ENCODE measurements at regions not wholly inside any gene's neighbourhood (a gene's known extent, or its start where the extent isn't known, plus 50 kb on each side); places are given as distances from the start of the nearest gene placed in this dataset.
"Not testable (repeated sequence)": the region's sequence is repeated elsewhere in the genome, so short reads cannot be mapped to it uniquely, and the experiment has no call there.

GRCh38 chr10:128586599-128586998 lies 460.4 kb upstream of the MKI67 start:
- not testable (repeated sequence) for H4K91ac ChIP-seq (ENCODE audit: low read depth, low read length, poor library complexity); H2AK5ac ChIP-seq (ENCODE audit: low read depth, low read length); H3K27me3 ChIP-seq (ENCODE audit: control insufficient read depth in 3 of 3, insufficient read depth in 3 of 3, low read depth in 1 of 3, low read length in 3 of 3); H3K4me2 ChIP-seq (ENCODE audit: insufficient read depth, low read length, poor library complexity, severe bottlenecking); H2BK15ac ChIP-seq (ENCODE audit: low read length); H3K9ac ChIP-seq (ENCODE audit: low read depth, low read length, poor library complexity); H2BK12ac ChIP-seq (ENCODE audit: low read length); H3K4me1 ChIP-seq (ENCODE audit: control insufficient read depth in 2 of 2, insufficient read depth in 1 of 2, low read depth in 1 of 2, low read length in 2 of 2); H3K14ac ChIP-seq (ENCODE audit: low read length); H3K18ac ChIP-seq (ENCODE audit: low read length); H3K4me3 ChIP-seq (ENCODE audit: low read length in 2 of 2); H2AFZ ChIP-seq (ENCODE audit: low read length); H4K8ac ChIP-seq (ENCODE audit: low read depth, low read length); H3K23ac ChIP-seq (ENCODE audit: low read depth, low read length, poor library complexity); H3K79me1 ChIP-seq (ENCODE audit: low read depth, low read length); H2BK5ac ChIP-seq (ENCODE audit: low read length); H3K36me3 ChIP-seq (replicated peaks in 1 of 2; ENCODE audit: control insufficient read depth in 2 of 2, insufficient read depth in 2 of 2, low read length in 2 of 2); DNase-seq (ENCODE audit: low spot score); H3K4ac ChIP-seq (ENCODE audit: low read length); H2BK120ac ChIP-seq (ENCODE audit: low read depth, low read length); H3K9me3 ChIP-seq (replicated peaks in 1 of 2; ENCODE audit: control insufficient read depth in 2 of 2, insufficient read depth in 1 of 2, low read depth in 1 of 2, low read length in 2 of 2); H3K27ac ChIP-seq (replicated peaks; ENCODE audit: low read length)
- no CpG with 5 or more reads among the region's 3 CpGs for WGBS, 2 donors (ENCODE audit: extremely low coverage in 2 of 2, insufficient read length in 2 of 2, insufficient replicate concordance in 1 of 2)

DNA sequence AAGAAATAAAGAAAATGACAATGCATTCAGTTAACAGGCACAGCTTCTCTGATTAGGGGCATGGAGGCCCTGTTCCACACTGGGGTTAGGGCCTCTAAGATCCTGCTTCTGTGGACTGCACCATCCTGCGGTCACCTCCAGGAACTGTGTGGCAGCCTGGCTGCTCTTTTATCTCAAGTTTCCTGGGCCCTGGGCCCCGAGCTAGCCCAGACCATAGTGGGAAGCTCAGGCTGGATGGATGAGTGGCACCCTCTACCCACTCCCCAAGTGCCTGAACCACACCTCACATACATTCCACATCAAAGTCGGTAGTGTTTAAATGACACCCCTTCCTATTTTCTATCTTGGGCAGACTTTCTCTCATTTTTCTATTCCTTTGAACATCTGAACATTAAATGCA lies 461.5 kb upstream of the MKI67 start:
- no peak overlapping the region for H2BK5ac ChIP-seq (ENCODE audit: low read length)
- no peak overlapping the region for H2BK12ac ChIP-seq (ENCODE audit: low read length)
- no peak overlapping the region for H4K8ac ChIP-seq (ENCODE audit: low read depth, low read length)
- no peak overlapping the region for H3K18ac ChIP-seq (ENCODE audit: low read length)
- H3K36me3 ChIP-seq (replicated peaks in 1 of 2; ENCODE audit: control insufficient read depth in 2 of 2, insufficient read depth in 2 of 2, low read length in 2 of 2), result no peaks in the 10 kb centered on the region
- H3K9me3 ChIP-seq (replicated peaks in 1 of 2; ENCODE audit: control insufficient read depth in 2 of 2, insufficient read depth in 1 of 2, low read depth in 1 of 2, low read length in 2 of 2), result no peaks in the 10 kb centered on the region
- no peak overlapping the region for H3K4me3 ChIP-seq (ENCODE audit: low read length in 2 of 2)
- H3K27ac ChIP-seq (replicated peaks; ENCODE audit: low read length), result no peak overlapping the region
- no peaks in the 10 kb centered on the region for H3K27me3 ChIP-seq (ENCODE audit: control insufficient read depth in 3 of 3, insufficient read depth in 3 of 3, low read depth in 1 of 3, low read length in 3 of 3)
- H3K14ac ChIP-seq (ENCODE audit: low read length), result no peak overlapping the region
- no peak overlapping the region for H3K23ac ChIP-seq (ENCODE audit: low read depth, low read length, poor library complexity)
- WGBS, 2 donors (ENCODE audit: extremely low coverage in 2 of 2, insufficient read length in 2 of 2, insufficient replicate concordance in 1 of 2), result no CpG with 5 or more reads among the region's 3 CpGs
- no peak overlapping the region for H2AFZ ChIP-seq (ENCODE audit: low read length)
- H4K91ac ChIP-seq (ENCODE audit: low read depth, low read length, poor library complexity), result no peak overlapping the region
- no peak overlapping the region for H3K4me2 ChIP-seq (ENCODE audit: insufficient read depth, low read length, poor library complexity, severe bottlenecking)
- H3K4me1 ChIP-seq (ENCODE audit: control insufficient read depth in 2 of 2, insufficient read depth in 1 of 2, low read depth in 1 of 2, low read length in 2 of 2), result no peaks in the 10 kb centered on the region
- no peak overlapping the region for H2BK15ac ChIP-seq (ENCODE audit: low read length)
- no peak overlapping the region for H2AK5ac ChIP-seq (ENCODE audit: low read depth, low read length)
- no peak for DNase-seq (ENCODE audit: low spot score)
- no peaks in the 10 kb centered on the region for H3K79me1 ChIP-seq (ENCODE audit: low read depth, low read length)
- H2BK120ac ChIP-seq (ENCODE audit: low read depth, low read length), result no peak overlapping the region
- H3K9ac ChIP-seq (ENCODE audit: low read depth, low read length, poor library complexity), result no peak overlapping the region
- no peak overlapping the region for H3K4ac ChIP-seq (ENCODE audit: low read length)

DNA sequence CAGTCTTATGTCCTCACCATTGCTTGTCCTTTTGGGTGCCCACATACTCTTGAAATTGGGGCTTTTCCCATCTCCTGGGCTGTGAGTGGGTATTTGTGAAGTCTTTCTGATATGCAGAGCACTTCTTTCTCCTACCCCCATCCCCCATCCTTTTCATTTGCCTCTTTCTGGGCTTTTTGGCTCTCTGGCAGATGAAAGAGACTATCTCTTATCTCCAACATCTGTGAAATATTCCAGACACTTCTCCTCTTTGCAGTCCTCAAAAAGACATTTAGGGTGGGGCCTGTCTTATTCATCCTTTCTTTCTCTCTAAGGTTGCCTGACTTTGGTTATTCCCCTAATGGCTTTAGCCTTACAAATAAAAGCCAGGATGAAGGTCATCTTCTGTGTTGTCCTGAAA lies 462.2 kb upstream of the MKI67 start:
- no peak overlapping the region for H3K4ac ChIP-seq (ENCODE audit: low read length)
- no peak overlapping the region for H4K8ac ChIP-seq (ENCODE audit: low read depth, low read length)
- H2BK15ac ChIP-seq (ENCODE audit: low read length), result no peak overlapping the region
- no peak overlapping the region for H3K4me3 ChIP-seq (ENCODE audit: low read length in 2 of 2)
- no peak overlapping the region for H4K91ac ChIP-seq (ENCODE audit: low read depth, low read length, poor library complexity)
- DNase-seq (ENCODE audit: low spot score), result no peak
- no peak overlapping the region for H3K27ac ChIP-seq (replicated peaks; ENCODE audit: low read length)
- no peak overlapping the region for H2BK5ac ChIP-seq (ENCODE audit: low read length)
- H3K9ac ChIP-seq (ENCODE audit: low read depth, low read length, poor library complexity), result no peak overlapping the region
- H3K4me1 ChIP-seq (ENCODE audit: control insufficient read depth in 2 of 2, insufficient read depth in 1 of 2, low read depth in 1 of 2, low read length in 2 of 2), result no peaks in the 10 kb centered on the region
- no peak overlapping the region for H3K4me2 ChIP-seq (ENCODE audit: insufficient read depth, low read length, poor library complexity, severe bottlenecking)
- H3K9me3 ChIP-seq (replicated peaks in 1 of 2; ENCODE audit: control insufficient read depth in 2 of 2, insufficient read depth in 1 of 2, low read depth in 1 of 2, low read length in 2 of 2), result no peaks in the 10 kb centered on the region
- no peak overlapping the region for H3K18ac ChIP-seq (ENCODE audit: low read length)
- no peaks in the 10 kb centered on the region for H3K79me1 ChIP-seq (ENCODE audit: low read depth, low read length)
- no peak overlapping the region for H3K14ac ChIP-seq (ENCODE audit: low read length)
- H2AK5ac ChIP-seq (ENCODE audit: low read depth, low read length), result no peak overlapping the region
- no peak overlapping the region for H2AFZ ChIP-seq (ENCODE audit: low read length)
- H2BK12ac ChIP-seq (ENCODE audit: low read length), result no peak overlapping the region
- H3K23ac ChIP-seq (ENCODE audit: low read depth, low read length, poor library complexity), result no peak overlapping the region
- H3K27me3 ChIP-seq (ENCODE audit: control insufficient read depth in 3 of 3, insufficient read depth in 3 of 3, low read depth in 1 of 3, low read length in 3 of 3), result no peaks in the 10 kb centered on the region
- H2BK120ac ChIP-seq (ENCODE audit: low read depth, low read length), result no peak overlapping the region
- H3K36me3 ChIP-seq (replicated peaks in 1 of 2; ENCODE audit: control insufficient read depth in 2 of 2, insufficient read depth in 2 of 2, low read length in 2 of 2), result no peaks in the 10 kb centered on the region

DNA sequence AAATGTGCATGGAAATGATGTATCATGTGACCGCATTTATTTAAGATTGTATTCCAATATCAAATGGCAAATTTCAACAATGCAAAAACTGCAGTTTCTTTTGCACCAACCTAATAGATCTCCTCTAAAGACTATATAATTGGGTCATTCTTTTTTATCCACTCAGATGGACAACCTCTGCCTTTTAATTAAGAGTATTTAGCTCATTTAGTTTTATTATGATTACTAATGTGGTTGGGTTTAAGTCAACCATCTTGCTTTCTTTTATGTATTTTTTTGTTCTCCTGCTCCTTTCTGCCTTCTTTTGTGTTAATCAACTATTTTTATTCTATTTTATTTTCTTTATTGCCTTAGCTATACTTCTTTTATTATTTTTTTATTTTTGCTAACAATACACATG lies 468.5 kb upstream of the MKI67 start:
- H3K79me1 ChIP-seq (ENCODE audit: low read depth, low read length), result no peaks in the 10 kb centered on the region
- H2BK5ac ChIP-seq (ENCODE audit: low read length), result no peak overlapping the region
- H3K36me3 ChIP-seq (replicated peaks in 1 of 2; ENCODE audit: control insufficient read depth in 2 of 2, insufficient read depth in 2 of 2, low read length in 2 of 2), result no peaks in the 10 kb centered on the region
- no peak overlapping the region for H3K18ac ChIP-seq (ENCODE audit: low read length)
- H4K91ac ChIP-seq (ENCODE audit: low read depth, low read length, poor library complexity), result no peak overlapping the region
- no peaks in the 10 kb centered on the region for H3K4me1 ChIP-seq (ENCODE audit: control insufficient read depth in 2 of 2, insufficient read depth in 1 of 2, low read depth in 1 of 2, low read length in 2 of 2)
- DNase-seq (ENCODE audit: low spot score), result no peak
- no peak overlapping the region for H2BK15ac ChIP-seq (ENCODE audit: low read length)
- no peak overlapping the region for H3K27ac ChIP-seq (replicated peaks; ENCODE audit: low read length)
- no peak overlapping the region for H3K4ac ChIP-seq (ENCODE audit: low read length)
- no peak overlapping the region for H4K8ac ChIP-seq (ENCODE audit: low read depth, low read length)
- no peak overlapping the region for H3K23ac ChIP-seq (ENCODE audit: low read depth, low read length, poor library complexity)
- H3K9ac ChIP-seq (ENCODE audit: low read depth, low read length, poor library complexity), result no peak overlapping the region
- no peak overlapping the region for H3K4me3 ChIP-seq (ENCODE audit: low read length in 2 of 2)
- no peaks in the 10 kb centered on the region for H3K9me3 ChIP-seq (replicated peaks in 1 of 2; ENCODE audit: control insufficient read depth in 2 of 2, insufficient read depth in 1 of 2, low read depth in 1 of 2, low read length in 2 of 2)
- no CpG with 5 or more reads among the region's 1 CpG for WGBS, 2 donors (ENCODE audit: extremely low coverage in 2 of 2, insufficient read length in 2 of 2, insufficient replicate concordance in 1 of 2)
- no peak overlapping the region for H3K4me2 ChIP-seq (ENCODE audit: insufficient read depth, low read length, poor library complexity, severe bottlenecking)
- no peak overlapping the region for H2BK120ac ChIP-seq (ENCODE audit: low read depth, low read length)
- no peaks in the 10 kb centered on the region for H3K27me3 ChIP-seq (ENCODE audit: control insufficient read depth in 3 of 3, insufficient read depth in 3 of 3, low read depth in 1 of 3, low read length in 3 of 3)
- H2AK5ac ChIP-seq (ENCODE audit: low read depth, low read length), result no peak overlapping the region
- H2AFZ ChIP-seq (ENCODE audit: low read length), result no peak overlapping the region
- no peak overlapping the region for H3K14ac ChIP-seq (ENCODE audit: low read length)
- no peak overlapping the region for H2BK12ac ChIP-seq (ENCODE audit: low read length)

All from neuronal stem cell (in vitro differentiated cells).